ENCODE measurements at regions not wholly inside any gene's neighbourhood (a gene's known extent, or its start where the extent isn't known, plus 50 kb on each side); places are given as distances from the start of the nearest gene placed in this dataset.

DNA sequence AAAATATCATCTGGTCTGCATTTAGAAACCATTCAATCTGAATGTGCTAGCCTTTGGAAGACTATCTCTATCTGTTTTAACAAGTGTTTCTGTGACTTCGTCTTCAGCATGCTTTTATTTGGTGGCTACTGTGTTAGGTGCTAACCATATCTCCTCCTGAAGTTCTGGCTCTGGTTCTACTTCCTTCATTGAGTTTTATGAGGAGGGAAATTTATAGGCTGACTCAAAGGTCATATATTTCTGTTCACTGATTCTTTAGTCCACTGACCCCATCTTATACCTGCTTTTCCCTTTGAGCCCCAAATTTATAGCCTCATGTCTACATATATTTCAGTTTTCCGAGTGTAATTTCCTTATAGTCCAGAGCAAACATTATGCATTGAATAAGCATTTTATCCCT lies 295.0 kb upstream of the RASGRP1 start:
- Histone ChIP-seq H3K27me3 (ENCODE audit: insufficient read depth, low read length) (no peaks in the 10 kb centered on the region), H3K36me3 (ENCODE audit: insufficient read depth, low read length) (no peaks in the 10 kb centered on the region), H3K79me2 (ENCODE audit: control insufficient read depth, insufficient read depth, low read length, unreplicated experiment) (no peaks in the 10 kb centered on the region), H3K27ac (ENCODE audit: low read depth, low read length) (no peak overlapping the region), H3K4me1 (ENCODE audit: control insufficient read depth, insufficient read depth, low read length, unreplicated experiment) (peaks cover 6% of the 10 kb centered on the region), H2AFZ (ENCODE audit: low read length, unreplicated experiment) (no peak overlapping the region), H3K4me3 (ENCODE audit: low read depth, low read length) (no peak overlapping the region)

DNA sequence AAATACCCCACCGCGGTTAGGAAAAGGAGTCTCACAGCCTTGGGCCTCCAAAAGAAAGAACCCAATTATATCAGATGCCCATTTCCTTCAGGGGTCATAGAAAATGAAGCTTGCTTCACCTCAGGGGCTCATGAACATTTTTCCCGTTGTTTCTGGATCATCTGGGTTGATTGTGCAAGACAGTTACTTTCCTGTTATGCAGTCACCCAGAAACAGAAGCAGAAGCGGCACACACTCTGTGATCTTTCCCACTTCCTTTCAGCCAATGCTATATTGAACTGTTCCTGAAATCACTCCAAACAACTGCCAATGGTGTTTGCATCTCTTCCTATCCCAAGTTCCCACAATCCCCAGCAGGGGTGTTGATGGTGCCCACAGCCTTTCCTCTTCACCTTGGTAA lies 295.6 kb upstream of the RASGRP1 start:
- H3K27me3 ChIP-seq (ENCODE audit: insufficient read depth, low read length), result no peaks in the 10 kb centered on the region
- no peaks in the 10 kb centered on the region for H3K36me3 ChIP-seq (ENCODE audit: insufficient read depth, low read length)
- no peak overlapping the region for H3K27ac ChIP-seq (ENCODE audit: low read depth, low read length)
- no peak overlapping the region for H3K4me3 ChIP-seq (ENCODE audit: low read depth, low read length)
- peaks cover 13% of the 10 kb centered on the region for H3K4me1 ChIP-seq (ENCODE audit: control insufficient read depth, insufficient read depth, low read length, unreplicated experiment)
- H2AFZ ChIP-seq (ENCODE audit: low read length, unreplicated experiment), result no peak overlapping the region
- H3K79me2 ChIP-seq (ENCODE audit: control insufficient read depth, insufficient read depth, low read length, unreplicated experiment), result no peaks in the 10 kb centered on the region

DNA sequence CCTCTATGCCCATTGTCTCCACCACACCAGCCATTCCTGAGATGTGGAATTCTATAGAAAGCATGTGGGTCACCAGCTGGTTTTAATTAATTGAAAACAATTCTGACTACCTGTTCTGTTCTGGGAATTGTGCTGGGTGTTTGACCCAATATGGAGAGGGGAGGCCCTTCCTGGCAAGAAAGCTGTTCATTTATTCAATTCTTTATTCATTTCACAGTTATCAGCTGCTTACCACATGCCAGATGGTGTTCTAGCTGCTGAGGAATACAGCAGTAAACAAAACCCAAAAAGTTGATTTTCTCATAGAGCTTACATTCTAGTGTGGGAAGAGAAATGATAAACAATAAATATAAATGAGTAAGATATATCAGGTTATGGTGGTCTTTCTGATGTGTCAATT lies 296.1 kb upstream of the RASGRP1 start:
- Histone ChIP-seq H2AFZ (ENCODE audit: low read length, unreplicated experiment) (no peak overlapping the region), H3K27ac (ENCODE audit: low read depth, low read length) (no peak overlapping the region), H3K79me2 (ENCODE audit: control insufficient read depth, insufficient read depth, low read length, unreplicated experiment) (no peaks in the 10 kb centered on the region), H3K36me3 (ENCODE audit: insufficient read depth, low read length) (no peaks in the 10 kb centered on the region), H3K4me3 (ENCODE audit: low read depth, low read length) (no peak overlapping the region), H3K27me3 (ENCODE audit: insufficient read depth, low read length) (no peaks in the 10 kb centered on the region), H3K4me1 (ENCODE audit: control insufficient read depth, insufficient read depth, low read length, unreplicated experiment) (peaks cover 17% of the 10 kb centered on the region)

DNA sequence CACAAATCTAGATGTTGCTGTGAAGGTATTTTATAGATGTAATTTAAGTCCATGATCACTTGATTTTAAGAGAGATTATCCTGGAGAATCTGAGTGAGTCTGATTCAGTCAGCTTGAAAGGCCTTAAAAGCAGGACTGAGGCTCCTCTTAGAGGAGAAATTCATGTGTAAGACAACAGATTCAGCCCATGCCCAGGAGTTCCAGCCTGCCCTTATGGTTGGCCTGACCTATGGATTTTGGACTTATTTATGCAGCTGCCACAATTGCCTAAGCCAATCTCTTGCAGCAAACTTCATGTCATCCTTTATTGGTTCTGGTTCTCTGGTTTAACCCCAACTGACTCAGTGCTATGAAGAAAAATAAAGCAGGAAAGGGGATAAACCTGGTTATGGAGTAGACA lies 296.5 kb upstream of the RASGRP1 start:
- Histone ChIP-seq H3K36me3 (ENCODE audit: insufficient read depth, low read length) (no peaks in the 10 kb centered on the region), H3K4me1 (ENCODE audit: control insufficient read depth, insufficient read depth, low read length, unreplicated experiment) (peaks cover 18% of the 10 kb centered on the region), H3K79me2 (ENCODE audit: control insufficient read depth, insufficient read depth, low read length, unreplicated experiment) (no peaks in the 10 kb centered on the region), H3K4me3 (ENCODE audit: low read depth, low read length) (no peak overlapping the region), H3K27ac (ENCODE audit: low read depth, low read length) (no peak overlapping the region), H2AFZ (ENCODE audit: low read length, unreplicated experiment) (no peak overlapping the region), H3K27me3 (ENCODE audit: insufficient read depth, low read length) (no peaks in the 10 kb centered on the region)

DNA sequence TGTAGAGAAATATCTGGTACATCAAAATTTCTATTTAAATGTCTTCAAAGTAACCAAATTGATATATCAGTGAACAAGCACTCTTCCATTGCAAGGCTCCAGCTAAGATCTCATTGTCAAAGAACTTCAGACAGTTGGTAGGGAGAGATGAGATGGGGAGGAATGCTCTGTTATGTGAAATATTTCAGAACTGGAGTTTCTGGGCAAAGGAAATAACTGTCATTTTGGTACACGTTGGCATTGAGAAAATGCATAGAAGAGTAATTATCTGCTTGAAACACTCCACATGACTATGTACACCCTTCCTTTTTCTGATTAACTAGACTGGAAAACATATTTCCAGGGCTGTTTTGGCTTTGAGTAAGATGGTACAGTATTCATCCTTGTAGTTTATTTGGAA lies 297.5 kb upstream of the RASGRP1 start:
- no peaks in the 10 kb centered on the region for H3K36me3 ChIP-seq (ENCODE audit: insufficient read depth, low read length)
- H3K27ac ChIP-seq (ENCODE audit: low read depth, low read length), result no peak overlapping the region
- peaks cover 20% of the 10 kb centered on the region for H3K4me1 ChIP-seq (ENCODE audit: control insufficient read depth, insufficient read depth, low read length, unreplicated experiment)
- H3K27me3 ChIP-seq (ENCODE audit: insufficient read depth, low read length), result no peaks in the 10 kb centered on the region
- H3K4me3 ChIP-seq (ENCODE audit: low read depth, low read length), result no peak overlapping the region
- H3K79me2 ChIP-seq (ENCODE audit: control insufficient read depth, insufficient read depth, low read length, unreplicated experiment), result no peaks in the 10 kb centered on the region
- H2AFZ ChIP-seq (ENCODE audit: low read length, unreplicated experiment), result no peak overlapping the region

DNA sequence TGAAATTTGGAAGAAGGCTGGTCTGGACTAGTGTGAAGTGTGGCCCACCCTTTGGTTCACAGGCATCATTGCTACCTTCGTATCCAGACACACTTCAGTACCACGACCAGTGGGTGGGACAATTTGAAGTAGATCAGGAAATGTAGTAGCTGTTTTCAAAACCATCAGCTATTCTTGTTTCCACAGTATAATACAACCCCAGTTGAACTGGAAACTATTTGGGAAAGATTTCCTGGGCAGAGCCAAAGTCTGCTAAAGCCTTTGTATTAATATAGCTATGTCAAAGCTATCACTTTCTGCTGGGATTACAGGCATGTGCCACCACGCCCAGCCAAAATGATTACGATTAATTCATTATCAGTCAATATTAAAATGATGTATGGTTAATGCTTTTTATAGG lies 298.8 kb upstream of the RASGRP1 start:
- no peaks in the 10 kb centered on the region for H3K27me3 ChIP-seq (ENCODE audit: insufficient read depth, low read length)
- H3K4me1 ChIP-seq (ENCODE audit: control insufficient read depth, insufficient read depth, low read length, unreplicated experiment), result peaks cover 29% of the 10 kb centered on the region
- H3K4me3 ChIP-seq (ENCODE audit: low read depth, low read length), result no peak overlapping the region

DNA sequence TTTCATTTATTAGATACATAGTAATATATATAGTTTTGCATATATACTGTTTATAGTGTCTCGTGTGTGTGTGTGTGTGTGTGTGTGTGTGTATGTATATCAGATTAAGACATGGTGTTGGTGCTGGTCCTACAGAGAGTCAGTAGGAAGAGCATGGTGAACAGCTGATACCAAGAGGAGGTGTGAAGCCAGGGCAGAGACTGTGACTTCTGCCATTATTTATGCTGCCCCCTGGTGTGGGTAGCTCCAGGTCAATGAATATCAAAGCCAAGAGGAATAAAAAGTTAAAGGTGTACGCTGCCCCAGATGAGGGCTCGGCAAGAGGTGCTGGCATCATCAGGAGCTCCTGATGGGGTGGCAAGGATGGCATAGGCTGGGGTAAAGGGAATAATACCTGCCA lies 299.5 kb upstream of the RASGRP1 start:
- peak overlapping the region; percentile 17 for H2AFZ ChIP-seq (ENCODE audit: low read length, unreplicated experiment)
- H3K36me3 ChIP-seq (ENCODE audit: insufficient read depth, low read length), result no peaks in the 10 kb centered on the region
- no peaks in the 10 kb centered on the region for H3K27me3 ChIP-seq (ENCODE audit: insufficient read depth, low read length)
- H3K4me1 ChIP-seq (ENCODE audit: control insufficient read depth, insufficient read depth, low read length, unreplicated experiment), result peaks cover 36% of the 10 kb centered on the region
- H3K4me3 ChIP-seq (ENCODE audit: low read depth, low read length), result peak overlapping the region; percentile 38; the same call in 1 of the 2 replicates
- H3K79me2 ChIP-seq (ENCODE audit: control insufficient read depth, insufficient read depth, low read length, unreplicated experiment), result no peaks in the 10 kb centered on the region
- peak overlapping the region; percentile 78 for H3K27ac ChIP-seq (ENCODE audit: low read depth, low read length)

More for the DNA sequence above, 298.8 kb upstream of the RASGRP1 start:
- H3K36me3 ChIP-seq (ENCODE audit: insufficient read depth, low read length), result no peaks in the 10 kb centered on the region
- no peak overlapping the region for H3K27ac ChIP-seq (ENCODE audit: low read depth, low read length)
- no peak overlapping the region for H2AFZ ChIP-seq (ENCODE audit: low read length, unreplicated experiment)
- H3K79me2 ChIP-seq (ENCODE audit: control insufficient read depth, insufficient read depth, low read length, unreplicated experiment), result no peaks in the 10 kb centered on the region

DNA sequence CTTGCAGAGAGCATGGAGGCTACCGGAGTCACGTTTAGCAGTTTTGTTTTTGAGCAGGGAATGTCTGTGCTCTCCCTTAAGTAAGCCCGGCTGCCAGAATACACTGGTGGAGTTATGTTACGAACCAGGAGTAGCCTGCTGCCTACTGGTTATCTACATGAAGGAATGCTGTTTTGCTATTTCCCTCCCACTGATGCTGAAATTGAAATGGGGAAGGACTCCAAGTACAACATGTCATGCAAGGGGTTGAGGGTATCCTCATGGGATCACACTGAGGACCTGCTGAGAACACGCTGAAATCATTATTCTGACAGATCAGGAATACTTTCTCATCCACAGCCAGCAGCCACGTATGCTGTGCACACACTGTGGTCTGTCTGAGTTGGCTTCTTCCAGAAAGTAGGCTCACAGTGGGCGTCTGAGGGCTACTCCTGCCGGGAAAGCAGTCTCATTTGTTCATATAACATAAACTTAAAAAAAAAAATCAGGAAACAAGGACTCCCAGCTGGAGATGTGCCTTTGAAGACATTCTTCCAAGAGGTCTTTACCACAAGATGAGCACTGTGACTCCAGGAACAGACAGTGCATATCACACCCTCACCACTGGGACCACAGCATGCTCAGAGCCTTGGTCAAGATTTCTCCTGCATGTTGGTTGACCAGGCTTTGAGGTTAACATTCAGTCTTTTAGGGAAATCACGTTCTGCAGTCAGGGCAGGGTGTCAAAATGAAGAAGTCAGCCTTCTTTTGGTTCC lies 300.4 kb upstream of the RASGRP1 start:
- peaks cover 36% of the 10 kb centered on the region for H3K4me1 ChIP-seq (ENCODE audit: control insufficient read depth, insufficient read depth, low read length, unreplicated experiment)
- H3K4me3 ChIP-seq (ENCODE audit: low read depth, low read length), result peak overlapping the region; percentile 38; the same call in 1 of the 2 replicates
- peak overlapping the region; percentile 17 for H2AFZ ChIP-seq (ENCODE audit: low read length, unreplicated experiment)
- H3K36me3 ChIP-seq (ENCODE audit: insufficient read depth, low read length), result no peaks in the 10 kb centered on the region
- H3K27me3 ChIP-seq (ENCODE audit: insufficient read depth, low read length), result no peaks in the 10 kb centered on the region
- H3K27ac ChIP-seq (ENCODE audit: low read depth, low read length), result peak overlapping the region; percentile 78
- H3K79me2 ChIP-seq (ENCODE audit: control insufficient read depth, insufficient read depth, low read length, unreplicated experiment), result no peaks in the 10 kb centered on the region

DNA sequence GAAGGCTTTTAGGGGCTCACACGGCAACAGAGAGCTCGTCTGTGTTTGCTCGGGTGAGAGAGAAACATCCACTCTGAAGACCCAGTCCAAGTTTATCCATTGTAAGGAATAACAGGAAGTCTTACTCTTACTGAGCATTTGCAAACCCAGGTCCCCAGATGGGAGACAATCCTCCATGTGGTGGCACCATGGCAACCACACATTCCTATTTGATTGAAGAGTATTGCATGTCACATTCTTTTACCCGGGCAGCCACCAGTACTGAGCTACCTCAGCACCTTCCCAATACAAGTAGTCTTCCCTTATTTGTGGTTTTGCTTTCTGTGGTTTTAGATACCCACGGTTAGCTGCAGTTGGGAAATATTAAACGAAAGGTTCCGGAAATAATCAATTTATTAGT lies 302.9 kb upstream of the RASGRP1 start:
- H2AFZ ChIP-seq (ENCODE audit: low read length, unreplicated experiment), result no peak overlapping the region
- H3K27ac ChIP-seq (ENCODE audit: low read depth, low read length), result peak overlapping the region; percentile 81
- no peaks in the 10 kb centered on the region for H3K79me2 ChIP-seq (ENCODE audit: control insufficient read depth, insufficient read depth, low read length, unreplicated experiment)
- H3K36me3 ChIP-seq (ENCODE audit: insufficient read depth, low read length), result no peaks in the 10 kb centered on the region; the same call in 1 of the 2 replicates
- no peaks in the 10 kb centered on the region for H3K27me3 ChIP-seq (ENCODE audit: insufficient read depth, low read length)
- H3K4me1 ChIP-seq (ENCODE audit: control insufficient read depth, insufficient read depth, low read length, unreplicated experiment), result peaks cover 36% of the 10 kb centered on the region
- no peak overlapping the region; the same call in 1 of the 2 replicates for H3K4me3 ChIP-seq (ENCODE audit: low read depth, low read length)

DNA sequence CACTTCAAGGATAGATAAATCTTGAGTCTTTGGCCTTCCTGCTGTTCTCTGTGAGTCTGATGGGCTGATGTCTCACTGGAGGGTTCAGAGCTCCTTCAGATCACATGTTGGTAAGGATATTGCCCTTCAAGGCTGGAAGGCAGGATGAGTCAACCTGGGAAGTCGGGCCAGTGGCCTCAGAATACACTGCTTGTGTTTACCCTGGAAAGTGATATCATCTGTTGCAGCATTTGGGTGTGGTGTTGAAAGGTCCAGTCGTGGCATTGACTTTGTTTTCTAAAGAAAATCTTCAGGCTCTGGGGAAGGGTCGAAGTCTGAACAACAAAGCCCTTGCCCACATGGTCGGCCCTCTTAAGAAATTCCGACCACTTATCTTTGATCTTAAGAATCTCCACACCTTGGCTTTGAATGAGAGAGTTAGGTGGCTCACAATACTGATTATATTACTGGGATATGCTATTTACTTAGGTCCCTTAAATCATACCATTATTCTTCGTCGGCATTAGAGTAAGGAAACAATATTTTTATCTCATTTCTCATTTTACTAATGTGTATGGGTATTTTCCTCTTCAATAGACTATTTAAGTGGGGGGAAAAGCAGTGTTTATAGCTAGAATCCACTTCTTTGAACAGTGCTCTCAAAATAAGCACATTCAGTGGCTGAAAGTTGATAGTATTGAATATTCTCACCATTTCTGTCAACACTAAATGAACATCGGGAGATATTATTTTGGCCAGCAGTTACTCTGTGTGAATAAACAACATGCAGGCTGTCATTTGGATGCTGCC lies 303.9 kb upstream of the RASGRP1 start:
- no peak overlapping the region for H3K4me3 ChIP-seq (ENCODE audit: low read depth, low read length)
- peak overlapping the region; percentile 81 for H3K27ac ChIP-seq (ENCODE audit: low read depth, low read length)
- H3K4me1 ChIP-seq (ENCODE audit: control insufficient read depth, insufficient read depth, low read length, unreplicated experiment), result peaks cover 36% of the 10 kb centered on the region
- H2AFZ ChIP-seq (ENCODE audit: low read length, unreplicated experiment), result peak overlapping the region; percentile 15
- H3K27me3 ChIP-seq (ENCODE audit: insufficient read depth, low read length), result no peaks in the 10 kb centered on the region
- H3K79me2 ChIP-seq (ENCODE audit: control insufficient read depth, insufficient read depth, low read length, unreplicated experiment), result no peaks in the 10 kb centered on the region
- no peaks in the 10 kb centered on the region; the same call in 1 of the 2 replicates for H3K36me3 ChIP-seq (ENCODE audit: insufficient read depth, low read length)

DNA sequence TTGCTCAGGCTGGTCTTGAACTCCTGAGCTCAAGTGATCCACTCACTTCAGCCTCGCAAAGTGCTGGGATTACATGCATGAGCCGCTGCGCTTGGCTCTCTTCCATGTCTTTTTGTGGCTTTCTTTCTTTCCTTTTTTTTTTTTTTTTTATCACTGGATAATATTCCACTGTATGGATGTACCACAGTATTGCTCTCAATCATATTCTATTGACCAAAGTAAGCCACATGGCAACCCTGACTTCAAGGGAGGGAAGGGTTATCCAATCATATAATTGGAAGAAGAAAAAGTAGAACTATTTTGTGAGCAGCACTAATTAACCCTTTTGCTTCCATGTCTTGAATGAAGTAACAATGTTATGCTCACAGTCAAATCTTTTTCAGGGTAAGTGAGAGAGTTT lies 307.0 kb upstream of the RASGRP1 start:
- Histone ChIP-seq H3K27ac (ENCODE audit: low read depth, low read length) (no peak overlapping the region), H3K27me3 (ENCODE audit: insufficient read depth, low read length) (no peaks in the 10 kb centered on the region), H3K4me3 (ENCODE audit: low read depth, low read length) (no peak overlapping the region), H3K36me3 (ENCODE audit: insufficient read depth, low read length) (no peaks in the 10 kb centered on the region; the same call in 1 of the 2 replicates), H3K4me1 (ENCODE audit: control insufficient read depth, insufficient read depth, low read length, unreplicated experiment) (peaks cover 18% of the 10 kb centered on the region), H3K79me2 (ENCODE audit: control insufficient read depth, insufficient read depth, low read length, unreplicated experiment) (no peaks in the 10 kb centered on the region), H2AFZ (ENCODE audit: low read length, unreplicated experiment) (no peak overlapping the region)

Data from ACC112 (cell line).